ENCODE measurements at regions not wholly inside any gene's neighbourhood (a gene's known extent, or its start where the extent isn't known, plus 50 kb on each side); places are given as distances from the start of the nearest gene placed in this dataset.

- CTCF ChIA-PET = interaction anchor here (1.6 to 1.8 kb wide), 3 partner anchors 79 to 498 kb away, joined by 3 to 5 read pairs (median 4); no protein-coding TSS in a partner anchor
Measured at GRCh38 chr15:69557020-69557706, 104.5 kb downstream of the RPLP1 start.

More at GRCh38 chr15:69557020-69557706, 104.5 kb downstream of the RPLP1 start:
- no peaks in the 10 kb centered on the region for H3K9me2 ChIP-seq
- POLR2A ChIA-PET = no interaction called here
- no peak overlapping the region for H3K4me3 ChIP-seq (ENCODE audit: low read depth in 2 of 2, low read length in 1 of 2)
- H3K79me2 ChIP-seq (ENCODE audit: insufficient read depth) = no peaks in the 10 kb centered on the region
- no peaks in the 10 kb centered on the region for H3K9me3 ChIP-seq
- peaks cover 13 to 31% of the 10 kb centered on the region in 2 experiments; a peak in 3 of 4 replicates for H3K4me1 ChIP-seq (ENCODE audit: control insufficient read depth in 1 of 2, insufficient read depth in 2 of 2, low read depth in 1 of 2, low read length in 1 of 2)
- H3F3A ChIP-seq (replicated peaks; ENCODE audit: insufficient read depth) = peaks cover 4% of the 10 kb centered on the region
- WGBS (ENCODE audit: low lambda C conversion rate) = 35% methylated on average over 5 of the region's 5 CpGs
- peak overlapping the region; percentile 53 for H3K4me2 ChIP-seq
- no peaks in the 10 kb centered on the region for H4K20me1 ChIP-seq (ENCODE audit: insufficient read depth)
- no peaks in the 10 kb centered on the region for H3K27me3 ChIP-seq (ENCODE audit: insufficient read depth)
- peak overlapping the region in 1 of 2 experiments; percentile 72; a peak in 3 of 4 replicates for H3K27ac ChIP-seq (ENCODE audit: low read depth in 2 of 2, low read length in 1 of 2)
- H3K9ac ChIP-seq = peak overlapping the region; percentile 26; the same call in 1 of the 2 replicates
- DNase-seq = no peak
- no peaks in the 10 kb centered on the region for H3K36me3 ChIP-seq (replicated peaks in 1 of 2; ENCODE audit: control insufficient read depth in 1 of 2, insufficient read depth in 2 of 2, low read length in 1 of 2)
- H2AFZ ChIP-seq (ENCODE audit: low read depth) = peak overlapping the region; percentile 23; the same call in 1 of the 2 replicates
- TF ChIP-seq, protein P1, sequence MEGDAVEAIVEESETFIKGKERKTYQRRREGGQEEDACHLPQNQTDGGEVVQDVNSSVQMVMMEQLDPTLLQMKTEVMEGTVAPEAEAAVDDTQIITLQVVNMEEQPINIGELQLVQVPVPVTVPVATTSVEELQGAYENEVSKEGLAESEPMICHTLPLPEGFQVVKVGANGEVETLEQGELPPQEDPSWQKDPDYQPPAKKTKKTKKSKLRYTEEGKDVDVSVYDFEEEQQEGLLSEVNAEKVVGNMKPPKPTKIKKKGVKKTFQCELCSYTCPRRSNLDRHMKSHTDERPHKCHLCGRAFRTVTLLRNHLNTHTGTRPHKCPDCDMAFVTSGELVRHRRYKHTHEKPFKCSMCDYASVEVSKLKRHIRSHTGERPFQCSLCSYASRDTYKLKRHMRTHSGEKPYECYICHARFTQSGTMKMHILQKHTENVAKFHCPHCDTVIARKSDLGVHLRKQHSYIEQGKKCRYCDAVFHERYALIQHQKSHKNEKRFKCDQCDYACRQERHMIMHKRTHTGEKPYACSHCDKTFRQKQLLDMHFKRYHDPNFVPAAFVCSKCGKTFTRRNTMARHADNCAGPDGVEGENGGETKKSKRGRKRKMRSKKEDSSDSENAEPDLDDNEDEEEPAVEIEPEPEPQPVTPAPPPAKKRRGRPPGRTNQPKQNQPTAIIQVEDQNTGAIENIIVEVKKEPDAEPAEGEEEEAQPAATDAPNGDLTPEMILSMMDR (IDR thresholded peaks at IDR 0.05) = no peak
- no peak for TF ChIP-seq GATA2 (CRISPR knock-in tag; IDR thresholded peaks at IDR 0.05)
- TF ChIP-seq POLR2AphosphoS5 (IDR thresholded peaks at IDR 0.05; ENCODE audit: low read depth, low read length) = peak; percentile 32; the same call in 1 of the 2 replicates
- TF ChIP-seq NFIC (IDR thresholded peaks at IDR 0.05; ENCODE audit: borderline replicate concordance) = peak; percentile 72
- TF ChIP-seq CHD2 (IDR thresholded peaks at IDR 0.05; ENCODE audit: low read length, partially characterized antibody) = no peak
- TF ChIP-seq FOSL2 (IDR thresholded peaks at IDR 0.05; ENCODE audit: borderline replicate concordance, low read depth) = peak; percentile 98
- TF ChIP-seq, protein P2, sequence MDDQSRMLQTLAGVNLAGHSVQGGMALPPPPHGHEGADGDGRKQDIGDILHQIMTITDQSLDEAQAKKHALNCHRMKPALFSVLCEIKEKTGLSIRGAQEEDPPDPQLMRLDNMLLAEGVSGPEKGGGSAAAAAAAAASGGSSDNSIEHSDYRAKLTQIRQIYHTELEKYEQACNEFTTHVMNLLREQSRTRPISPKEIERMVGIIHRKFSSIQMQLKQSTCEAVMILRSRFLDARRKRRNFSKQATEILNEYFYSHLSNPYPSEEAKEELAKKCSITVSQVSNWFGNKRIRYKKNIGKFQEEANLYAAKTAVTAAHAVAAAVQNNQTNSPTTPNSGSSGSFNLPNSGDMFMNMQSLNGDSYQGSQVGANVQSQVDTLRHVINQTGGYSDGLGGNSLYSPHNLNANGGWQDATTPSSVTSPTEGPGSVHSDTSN (IDR thresholded peaks at IDR 0.05) = peak; percentile 69; the same call in 1 of the 2 replicates
- no peak for TF ChIP-seq YY1 (IDR thresholded peaks at IDR 0.05; ENCODE audit: low read depth)
- no peak for TF ChIP-seq IRF3 (IDR thresholded peaks at IDR 0.05; ENCODE audit: low read depth, low read length)
- TF ChIP-seq MXI1 (IDR thresholded peaks at IDR 0.05; ENCODE audit: low read depth, low read length) = no peak
- TF ChIP-seq NRF1 (IDR thresholded peaks at IDR 0.05; ENCODE audit: low read depth, low read length) = no peak
- TF ChIP-seq EZH2phosphoT487 (IDR thresholded peaks at IDR 0.05; ENCODE audit: borderline replicate concordance, low read depth) = no peak
- TF ChIP-seq ELF1 (IDR thresholded peaks at IDR 0.05) = no peak
- TF ChIP-seq, protein P3, sequence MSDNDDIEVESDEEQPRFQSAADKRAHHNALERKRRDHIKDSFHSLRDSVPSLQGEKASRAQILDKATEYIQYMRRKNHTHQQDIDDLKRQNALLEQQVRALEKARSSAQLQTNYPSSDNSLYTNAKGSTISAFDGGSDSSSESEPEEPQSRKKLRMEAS (IDR thresholded peaks at IDR 0.05; ENCODE audit: low read depth) = no peak
- peak; percentile 94 for TF ChIP-seq JUND (IDR thresholded peaks at IDR 0.05)
- peak; percentile 66 for TF ChIP-seq TCF12 (IDR thresholded peaks at IDR 0.05)
- no peak for TF ChIP-seq FOXJ3 (CRISPR knock-in tag; IDR thresholded peaks at IDR 0.05)
- TF ChIP-seq RFX5 (IDR thresholded peaks at IDR 0.05; ENCODE audit: low read length) = no peak
- peak in 1 of 2 experiments; percentile 24; a peak in 1 of 4 replicates for TF ChIP-seq EP300 (IDR thresholded peaks at IDR 0.05; ENCODE audit: borderline replicate concordance in 1 of 2, low read depth in 1 of 2, low read length in 1 of 2)
- no peak for TF ChIP-seq SIN3A (IDR thresholded peaks at IDR 0.05; ENCODE audit: borderline replicate concordance, low read depth, low read length)
- peak; percentile 72 for TF ChIP-seq TEAD4 (IDR thresholded peaks at IDR 0.05; ENCODE audit: borderline replicate concordance, insufficient read depth)
- TF ChIP-seq SMC3 (IDR thresholded peaks at IDR 0.05; ENCODE audit: low read depth, low read length) = no peak
- TF ChIP-seq GABPA (IDR thresholded peaks at IDR 0.05; ENCODE audit: low read depth) = no peak
- TF ChIP-seq TAF1 (IDR thresholded peaks at IDR 0.05; ENCODE audit: borderline replicate concordance, low read depth, low read length) = no peak
- no peak for TF ChIP-seq FOXM1 (IDR thresholded peaks at IDR 0.05; ENCODE audit: low read depth)
- no peak for TF ChIP-seq RCOR1 (IDR thresholded peaks at IDR 0.05; ENCODE audit: low read length)

Data from SK-N-SH (cell line).